Thyroid gland (tissue), 4 donors: ENCODE measurements at regions not wholly inside any gene's neighbourhood (a gene's known extent, or its start where the extent isn't known, plus 50 kb on each side); places are given as distances from the start of the nearest gene placed in this dataset.

ENCODE experiments used
- DNase-seq, 2 donors: peaks; one replicate each; pipeline ENCODE4 v3.0.0-alpha.2; 2019
- H3K27ac ChIP-seq, 3 donors: fragments of 200-600 bp; sonication (generic); 1 replicate in 2 of 3; 2 replicates in 1 of 3; pipeline ENCODE4 v1.5.1; 2016 to 2019; ENCODE audit warnings: mild to moderate bottlenecking in 1 of 3, moderate library complexity in 1 of 3
- H3K27me3 ChIP-seq: fragments of 200-600 bp; sonication (generic); one replicate; pipeline ENCODE4 v1.5.1; 2019
- H3K36me3 ChIP-seq, 2 donors: fragments of 200-600 bp; sonication (generic); one replicate each; pipeline ENCODE4 v1.5.1; 2016 to 2019
- H3K4me1 ChIP-seq, 2 donors: fragments of 200-600 bp; sonication (generic); one replicate each; pipeline ENCODE4 v1.5.1; 2017 to 2019
- H3K4me3 ChIP-seq, 3 donors: fragments of 200-600 bp; sonication (generic); replicated peaks in 1 of 3; 1 replicate in 2 of 3; 2 replicates in 1 of 3; pipeline ENCODE4 v1.5.1; 2016; ENCODE audit warnings: mild to moderate bottlenecking in 1 of 3
- H3K9me3 ChIP-seq: fragments of 200-600 bp; sonication (generic); one replicate; pipeline ENCODE4 v1.5.1; 2017
- CTCF ChIP-seq, 6 experiments: fragments of 200-600 bp in 3 of 6; fragments of 450-650 bp in 3 of 6; sonication (generic) in 3 of 6; IDR thresholded peaks; one replicate each; pipeline ENCODE4 v1.5.1; 2016 to 2019; ENCODE audit warnings: antibody characterized with exemption in 6 of 6, mild to moderate bottlenecking in 2 of 6, inconsistent platforms in 1 of 6, moderate library complexity in 1 of 6
- POLR2A ChIP-seq, 2 donors: fragments of 450-650 bp; IDR thresholded peaks; one replicate each; pipeline ENCODE4 v1.6.1; 2017; ENCODE audit warnings: antibody characterized with exemption in 2 of 2, mild to moderate bottlenecking in 2 of 2, moderate library complexity in 1 of 2
- WGBS, 2 donors: methylation state at CpG; one replicate each; pipeline ENCODE4 v1.1.5; 2017; 5-methylcytosine and 5-hydroxymethylcytosine counted together
- intact Hi-C: fragments of 100-400 bp; cut with DNase I; formaldehyde crosslinking; loops from one replicate; pipeline ENCODE4 v1.15.1; 2023

- H3K36me3 ChIP-seq: no peaks in the 10 kb centered on the region
- no peaks in the 10 kb centered on the region for H3K4me1 ChIP-seq
- H3K9me3 ChIP-seq: no peaks in the 10 kb centered on the region
- DNase-seq: no peak
- 78 to 81% methylated on average over 1 of the region's 1 CpG for WGBS, 2 donors
- intact Hi-C loops: no loop called here
- H3K27ac ChIP-seq: no peak overlapping the region
- no peak overlapping the region for H3K4me3 ChIP-seq
- TF ChIP-seq CTCF (IDR thresholded peaks at IDR 0.05) (no peak), POLR2A (IDR thresholded peaks at IDR 0.05) (no peak)
- H3K27me3 ChIP-seq: no peaks in the 10 kb centered on the region
Observed at GRCh38 chr10:35925493-35925892, 283.4 kb upstream of the FZD8 start.

- intact Hi-C loops: no loop called here
- TF ChIP-seq POLR2A (IDR thresholded peaks at IDR 0.05): no peak
- no peak for TF ChIP-seq CTCF (IDR thresholded peaks at IDR 0.05)
- WGBS, 2 donors: 91 to 94% methylated on average over 1 of the region's 1 CpG
- no peak for DNase-seq
- no peaks in the 10 kb centered on the region for H3K4me1 ChIP-seq
- H3K27ac ChIP-seq: no peak overlapping the region
- H3K4me3 ChIP-seq: no peak overlapping the region
- no peaks in the 10 kb centered on the region for H3K9me3 ChIP-seq
- no peaks in the 10 kb centered on the region for H3K36me3 ChIP-seq
- no peaks in the 10 kb centered on the region for H3K27me3 ChIP-seq
Observed at GRCh38 chr10:35924759-35925158, 282.7 kb upstream of the FZD8 start.

GRCh38 chr10:35922876-35923600, 280.9 kb upstream of the FZD8 start:
- DNase-seq: no peak
- Histone ChIP-seq H3K4me1 (no peaks in the 10 kb centered on the region), H3K27me3 (no peaks in the 10 kb centered on the region), H3K9me3 (no peaks in the 10 kb centered on the region), H3K27ac (no peak overlapping the region), H3K36me3 (no peaks in the 10 kb centered on the region), H3K4me3 (no peak overlapping the region)
- TF ChIP-seq CTCF (IDR thresholded peaks at IDR 0.05) (no peak), POLR2A (IDR thresholded peaks at IDR 0.05) (no peak)
- intact Hi-C loops: no loop called here
- 97% methylated on average over 4 of the region's 4 CpGs for WGBS, 2 donors

- WGBS, 2 donors: 94 to 95% methylated on average over 13 of the region's 13 CpGs
Observed at GRCh38 chr10:35921866-35922350, 279.8 kb upstream of the FZD8 start.

More at GRCh38 chr10:35921866-35922350, 279.8 kb upstream of the FZD8 start:
- DNase-seq: no peak
- H3K36me3 ChIP-seq: no peaks in the 10 kb centered on the region
- H3K4me1 ChIP-seq: no peaks in the 10 kb centered on the region
- no peak overlapping the region for H3K4me3 ChIP-seq
- no peak overlapping the region for H3K27ac ChIP-seq
- no peaks in the 10 kb centered on the region for H3K27me3 ChIP-seq
- no peak for TF ChIP-seq CTCF (IDR thresholded peaks at IDR 0.05)
- no peak for TF ChIP-seq POLR2A (IDR thresholded peaks at IDR 0.05)
- no peaks in the 10 kb centered on the region for H3K9me3 ChIP-seq
- intact Hi-C loops: no loop called here
